OCI-LY1 (cell line): ENCODE measurements at regions not wholly inside any gene's neighbourhood (a gene's known extent, or its start where the extent isn't known, plus 50 kb on each side); places are given as distances from the start of the nearest gene placed in this dataset.

Experiments used
- H2AFZ ChIP-seq: fragments of 200-600 bp; sonication (generic), shearing (Covaris generic); 2 replicates; pipeline ENCODE4 v1.6.0; 2014; ENCODE audit warnings: antibody characterized with exemption, mild to moderate bottlenecking, low read length
- H3F3A ChIP-seq: fragments of 200-600 bp; sonication (generic), shearing (Covaris generic); 2 replicates; pipeline ENCODE4 v1.6.0; 2014; ENCODE audit warnings: mild to moderate bottlenecking, antibody characterized with exemption, low read length, moderate library complexity; ENCODE audit not compliant: insufficient read depth
- H3K27ac ChIP-seq: fragments of 200-600 bp; sonication (generic); 2 replicates; pipeline ENCODE4 v1.5.1; 2014; ENCODE audit warnings: low read length, mixed run types, mild to moderate bottlenecking, low read depth; ENCODE audit not compliant: poor library complexity, severe bottlenecking
- H3K27me3 ChIP-seq: fragments of 200-600 bp; sonication (generic); 2 replicates; pipeline ENCODE4 v1.6.0; 2014; ENCODE audit warnings: antibody characterized with exemption, mild to moderate bottlenecking, low read length, moderate library complexity; ENCODE audit not compliant: insufficient read depth
- H3K36me3 ChIP-seq: fragments of 200-600 bp; sonication (generic); 2 replicates; pipeline ENCODE4 v1.6.1; 2014; ENCODE audit warnings: mild to moderate bottlenecking, antibody characterized with exemption, low read length, moderate library complexity, mixed read lengths; ENCODE audit not compliant: insufficient read depth
- H3K4me1 ChIP-seq: fragments of 200-600 bp; sonication (generic); 2 replicates; pipeline ENCODE4 v1.5.1; 2014; ENCODE audit warnings: mild to moderate bottlenecking, low read length, moderate library complexity; ENCODE audit not compliant: insufficient read depth, severe bottlenecking
- H3K4me2 ChIP-seq: fragments of 200-600 bp; sonication (generic), shearing (Covaris generic); 2 replicates; pipeline ENCODE4 v1.6.1; 2014; ENCODE audit warnings: low read length
- H3K4me3 ChIP-seq: fragments of 200-600 bp; sonication (generic); 2 replicates; pipeline ENCODE4 v1.5.1; 2014; ENCODE audit warnings: low read length, low read depth, mild to moderate bottlenecking, mixed read lengths; ENCODE audit not compliant: poor library complexity, severe bottlenecking
- H3K79me2 ChIP-seq: fragments of 200-600 bp; shearing (Covaris generic); 2 replicates; pipeline ENCODE4 v1.6.1; 2016; ENCODE audit warnings: mixed run types, low read length, mixed read lengths; ENCODE audit not compliant: insufficient read depth
- H3K9ac ChIP-seq: fragments of 200-600 bp; sonication (generic), shearing (Covaris generic); 2 replicates; pipeline ENCODE4 v1.6.1; 2014; ENCODE audit warnings: mild to moderate bottlenecking, low read length, mixed read lengths
- H3K9me2 ChIP-seq: fragments of 200-600 bp; sonication (generic), shearing (Covaris generic); 2 replicates; pipeline ENCODE4 v1.6.1; 2014; ENCODE audit warnings: low read depth, mild to moderate bottlenecking, low read length, mixed read lengths
- H3K9me3 ChIP-seq: fragments of 200-600 bp; shearing (Covaris generic); 2 replicates; pipeline ENCODE4 v1.6.1; 2014; ENCODE audit warnings: low read length, mixed read lengths
- H4K20me1 ChIP-seq: fragments of 200-600 bp; sonication (generic), shearing (Covaris generic); 2 replicates; pipeline ENCODE4 v1.6.0; 2016; ENCODE audit warnings: mild to moderate bottlenecking, low read length; ENCODE audit not compliant: insufficient read depth
- CTCF ChIP-seq: fragments of 200-600 bp; sonication (generic), shearing (Covaris generic); IDR thresholded peaks from 2 replicates; pipeline ENCODE4 v1.5.1; 2017; ENCODE audit warnings: mild to moderate bottlenecking, antibody characterized with exemption, low read length, moderate library complexity, mixed read lengths
- EZH2 ChIP-seq: fragments of 200-600 bp; sonication (generic), shearing (Covaris generic); IDR thresholded peaks from 2 replicates; pipeline ENCODE4 v1.8.0; 2017; ENCODE audit warnings: borderline replicate concordance, mixed run types, mild to moderate bottlenecking, antibody characterized with exemption, low read length, moderate library complexity, mixed read lengths

- Histone ChIP-seq H2AFZ (no peak overlapping the region), H3K9me2 (no peaks in the 10 kb centered on the region), H3K36me3 (no peaks in the 10 kb centered on the region), H3F3A (no peaks in the 10 kb centered on the region), H3K4me3 (no peak overlapping the region), H4K20me1 (no peaks in the 10 kb centered on the region), H3K9me3 (no peaks in the 10 kb centered on the region), H3K4me1 (no peaks in the 10 kb centered on the region), H3K9ac (no peak overlapping the region), H3K4me2 (no peak overlapping the region), H3K27me3 (no peaks in the 10 kb centered on the region), H3K79me2 (no peaks in the 10 kb centered on the region), H3K27ac (no peak overlapping the region)
- no peak for TF ChIP-seq EZH2
- no peak for TF ChIP-seq CTCF
Observed at GRCh38 chr3:59467476-59467875, 417.7 kb upstream of the CFAP20DC start.

- no peaks in the 10 kb centered on the region for H3K36me3 ChIP-seq
- H3K27me3 ChIP-seq, result no peaks in the 10 kb centered on the region
- TF ChIP-seq CTCF, result no peak
- no peak for TF ChIP-seq EZH2
- H3K9me2 ChIP-seq, result no peaks in the 10 kb centered on the region
- H3F3A ChIP-seq, result no peaks in the 10 kb centered on the region
- no peaks in the 10 kb centered on the region for H3K4me1 ChIP-seq
- H3K4me3 ChIP-seq, result no peak overlapping the region
- no peak overlapping the region for H3K9ac ChIP-seq
- no peak overlapping the region for H3K4me2 ChIP-seq
- no peak overlapping the region for H2AFZ ChIP-seq
- H4K20me1 ChIP-seq, result no peaks in the 10 kb centered on the region
- H3K79me2 ChIP-seq, result no peaks in the 10 kb centered on the region
- H3K27ac ChIP-seq, result no peak overlapping the region
- no peaks in the 10 kb centered on the region for H3K9me3 ChIP-seq
Observed at GRCh38 chr3:59464187-59464586, 414.4 kb upstream of the CFAP20DC start.

- no peaks in the 10 kb centered on the region for H3K9me2 ChIP-seq
- no peak overlapping the region for H3K4me3 ChIP-seq
- H3F3A ChIP-seq, result no peaks in the 10 kb centered on the region
- H3K9me3 ChIP-seq, result no peaks in the 10 kb centered on the region
- no peak overlapping the region for H3K9ac ChIP-seq
- H3K4me2 ChIP-seq, result no peak overlapping the region
- H4K20me1 ChIP-seq, result no peaks in the 10 kb centered on the region
- no peaks in the 10 kb centered on the region for H3K79me2 ChIP-seq
- no peak overlapping the region for H3K27ac ChIP-seq
- H3K4me1 ChIP-seq, result no peaks in the 10 kb centered on the region
- H2AFZ ChIP-seq, result no peak overlapping the region
- TF ChIP-seq EZH2 (no peak), CTCF (no peak)
- no peaks in the 10 kb centered on the region for H3K36me3 ChIP-seq
- H3K27me3 ChIP-seq, result no peaks in the 10 kb centered on the region
Observed at GRCh38 chr3:59463253-59463652, 413.4 kb upstream of the CFAP20DC start.
